GM18951 (cell line): ENCODE measurements at regions not wholly inside any gene's neighbourhood (a gene's known extent, or its start where the extent isn't known, plus 50 kb on each side); places are given as distances from the start of the nearest gene placed in this dataset.
"Not testable (repeated sequence)": the region's sequence is repeated elsewhere in the genome, so short reads cannot be mapped to it uniquely, and the experiment has no call there.

Experiments used
- POLR2A ChIP-seq: IDR thresholded peaks from 4 replicates; pipeline ENCODE4 v1.6.1; 2011; ENCODE audit warnings: mild to moderate bottlenecking; ENCODE audit not compliant: insufficient read length, insufficient read depth; ENCODE audit errors: extremely low read depth
- in situ Hi-C: fragments of 300-500 bp; cut with MboI; formaldehyde crosslinking; loops from one replicate; pipeline ENCODE4 v1.12.0; 2022; ENCODE audit warnings: low sequenced_read_pairs, mixed read lengths, inconsistent platforms; ENCODE audit not compliant: unreplicated experiment

GRCh38 chrX:106220177-106220576 lies 52.1 kb downstream of the PWWP3B start:
- in situ Hi-C loops: no loop called here
- TF ChIP-seq POLR2A: no peak

GRCh38 chrX:106243376-106243775 lies 75.3 kb downstream of the PWWP3B start:
- TF ChIP-seq POLR2A: no peak
- in situ Hi-C loops: no loop called here

- TF ChIP-seq POLR2A: no peak
- in situ Hi-C loops: no loop called here
Observed at GRCh38 chrX:106246511-106246910, 78.4 kb downstream of the PWWP3B start.

GRCh38 chrX:106247162-106247561 lies 79.1 kb downstream of the PWWP3B start:
- in situ Hi-C loops: no loop called here
- TF ChIP-seq POLR2A: no peak

- TF ChIP-seq POLR2A: no peak
- in situ Hi-C loops: no loop called here
Observed at GRCh38 chrX:106249706-106250379, 81.7 kb downstream of the PWWP3B start.

- TF ChIP-seq POLR2A: no peak
- in situ Hi-C loops: no loop called here
Observed at GRCh38 chrX:106263817-106264216, 95.7 kb downstream of the PWWP3B start.

- in situ Hi-C loops: not testable (repeated sequence)
Observed at GRCh38 chrX:106273947-106274587, 106.0 kb downstream of the PWWP3B start.

GRCh38 chrX:106275172-106275571 lies 107.1 kb downstream of the PWWP3B start:
- in situ Hi-C loops: not testable (repeated sequence)

- in situ Hi-C loops: no loop called here
- TF ChIP-seq POLR2A: no peak
Observed at GRCh38 chrX:106278951-106279350, 110.8 kb downstream of the PWWP3B start.

- in situ Hi-C loops: no loop called here
Observed at GRCh38 chrX:106281383-106281782, 113.3 kb downstream of the PWWP3B start.

GRCh38 chrX:106283841-106284240 lies 115.7 kb downstream of the PWWP3B start:
- in situ Hi-C loops: no loop called here
- TF ChIP-seq POLR2A: no peak

More at GRCh38 chrX:106281383-106281782, 113.3 kb downstream of the PWWP3B start:
- no peak for TF ChIP-seq POLR2A

- in situ Hi-C loops: no loop called here
- TF ChIP-seq POLR2A: no peak
Observed at GRCh38 chrX:106284431-106285025, 116.4 kb downstream of the PWWP3B start.

- in situ Hi-C loops: no loop called here
- no peak for TF ChIP-seq POLR2A
Observed at GRCh38 chrX:106286053-106286650, 118.0 kb downstream of the PWWP3B start.

- in situ Hi-C loops: not testable (repeated sequence)
Observed at GRCh38 chrX:106290778-106291177, 122.7 kb downstream of the PWWP3B start.

- in situ Hi-C loops: not testable (repeated sequence)
Observed at GRCh38 chrX:106291779-106292390, 123.8 kb downstream of the PWWP3B start.
